GM21390 (cell line): ENCODE measurements at regions not wholly inside any gene's neighbourhood (a gene's known extent, or its start where the extent isn't known, plus 50 kb on each side); places are given as distances from the start of the nearest gene placed in this dataset.

Source experiments
- ATAC-seq: cut with Tn5 transposase; IDR thresholded peaks from one replicate; pipeline ENCODE4 v1.9.1; 2021; ENCODE audit not compliant: unreplicated experiment

- ATAC-seq = peak; percentile 71
Observed at GRCh38 chr1:96236156-96236739, 485.3 kb upstream of the PTBP2 start.

- ATAC-seq = no peak
Observed at GRCh38 chr1:96238426-96238825, 483.2 kb upstream of the PTBP2 start.

GRCh38 chr1:96240438-96240837 is 481.1 kb upstream of the PTBP2 start:
- ATAC-seq = no peak

- no peak for ATAC-seq
Observed at GRCh38 chr1:96253246-96254035, 468.1 kb upstream of the PTBP2 start.

- ATAC-seq = no peak
Observed at GRCh38 chr1:96256130-96256790, 465.3 kb upstream of the PTBP2 start.

GRCh38 chr1:96259399-96259798 is 462.2 kb upstream of the PTBP2 start:
- ATAC-seq = no peak

GRCh38 chr1:96281491-96281890 is 440.1 kb upstream of the PTBP2 start:
- ATAC-seq = no peak

- no peak for ATAC-seq
Observed at GRCh38 chr1:96290033-96290432, 431.6 kb upstream of the PTBP2 start.

GRCh38 chr1:96290801-96291200 is 430.8 kb upstream of the PTBP2 start:
- no peak for ATAC-seq

- ATAC-seq = no peak
Observed at GRCh38 chr1:96291468-96291867, 430.1 kb upstream of the PTBP2 start.

- ATAC-seq = no peak
Observed at GRCh38 chr1:96292141-96292540, 429.4 kb upstream of the PTBP2 start.

GRCh38 chr1:96296991-96297390 is 424.6 kb upstream of the PTBP2 start:
- ATAC-seq = no peak

GRCh38 chr1:96306809-96307560 is 414.6 kb upstream of the PTBP2 start:
- ATAC-seq = no peak

GRCh38 chr1:96308314-96308713 is 413.3 kb upstream of the PTBP2 start:
- ATAC-seq = no peak

- ATAC-seq = no peak
Observed at GRCh38 chr1:96309783-96310182, 411.8 kb upstream of the PTBP2 start.

GRCh38 chr1:96313216-96313615 is 408.4 kb upstream of the PTBP2 start:
- no peak for ATAC-seq

GRCh38 chr1:96329121-96329520 is 392.5 kb upstream of the PTBP2 start:
- no peak for ATAC-seq

- ATAC-seq = no peak
Observed at GRCh38 chr1:96331596-96331995, 390.0 kb upstream of the PTBP2 start.

- no peak for ATAC-seq
Observed at GRCh38 chr1:96333522-96334235, 387.9 kb upstream of the PTBP2 start.

- ATAC-seq = no peak
Observed at GRCh38 chr1:96334236-96334557, 387.4 kb upstream of the PTBP2 start.

- no peak for ATAC-seq
Observed at GRCh38 chr1:96338622-96339021, 383.0 kb upstream of the PTBP2 start.
